Panc1 (cell line): ENCODE measurements at regions not wholly inside any gene's neighbourhood (a gene's known extent, or its start where the extent isn't known, plus 50 kb on each side); places are given as distances from the start of the nearest gene placed in this dataset.

Experiments used
- CTCF ChIP-seq: fragments of 450-650 bp; IDR thresholded peaks from 2 replicates; pipeline ENCODE4 v1.5.1; 2017; ENCODE audit warnings: mild to moderate bottlenecking
- POLR2AphosphoS5 ChIP-seq: IDR thresholded peaks from 2 replicates; pipeline ENCODE4 v1.6.1; 2012; ENCODE audit warnings: mild to moderate bottlenecking, low read depth, low read length, moderate library complexity
- REST ChIP-seq, 2 experiments: IDR thresholded peaks; 2 replicates each; pipeline ENCODE4 v1.6.1; 2011 to 2012; ENCODE audit warnings: low read depth in 2 of 2, control low read depth in 1 of 2, low read length in 1 of 2, mild to moderate bottlenecking in 1 of 2, moderate library complexity in 1 of 2; ENCODE audit not compliant: insufficient read depth in 1 of 2
- SIN3A ChIP-seq: IDR thresholded peaks from 2 replicates; pipeline ENCODE4 v1.6.1; 2012; ENCODE audit warnings: low read depth, mild to moderate bottlenecking, low read length, moderate library complexity, borderline replicate concordance; ENCODE audit not compliant: insufficient read depth

- TF ChIP-seq CTCF: no peak
- TF ChIP-seq REST (IDR thresholded peaks at IDR 0.05; ENCODE audit: insufficient read depth in 1 of 2, low read depth in 2 of 2, low read length in 1 of 2): no peak
- TF ChIP-seq SIN3A: no peak
- no peak for TF ChIP-seq POLR2AphosphoS5
Measured at GRCh38 chr3:14297305-14297704, 105.1 kb upstream of the SLC6A6 start.
